HCT116 (cell line): ENCODE measurements at regions not wholly inside any gene's neighbourhood (a gene's known extent, or its start where the extent isn't known, plus 50 kb on each side); places are given as distances from the start of the nearest gene placed in this dataset.

Experiments
- ATAC-seq: fragments of 200-7000 bp; cut with Tn5 transposase; 2 replicates; pipeline ENCODE4 v1.9.1; 2020; ENCODE audit warnings: mild to moderate bottlenecking, moderate library complexity
- BruUV-seq: library from RNA; stranded (reverse); fragments of 400-500 nt; replicated peaks from 2 replicates; lab custom pipeline; 2021; lab: Mats Ljungman, UMichigan
- CTCF ChIA-PET: fragments of 300-600 bp; sonication (Branson Sonifier 250); formaldehyde crosslinking; loops from one replicate; lab custom pipeline; 2021; ENCODE audit warnings: antibody characterized with exemption; lab: Charles Lee
- POLR2A ChIA-PET: fragments of 300-600, 350-600 bp; sonication (Branson Sonifier 250); formaldehyde crosslinking; loops from one replicate; lab custom pipeline; 2021; ENCODE audit warnings: antibody characterized with exemption; lab: Charles Lee
- RAD21 ChIA-PET, 2 experiments: fragments of 300-600 bp; sonication (Branson Sonifier 250); formaldehyde crosslinking; loops; one replicate each; lab custom pipeline; 2023; ENCODE audit warnings: low total read pairs in 2 of 2; ENCODE audit not compliant: uncharacterized antibody in 2 of 2, unreplicated experiment in 2 of 2, low non-redundant PET in 1 of 2; lab: Charles Lee
- DNase-seq: peaks from one replicate; pipeline ENCODE4 v3.0.0-alpha.2; 2010; ENCODE audit warnings: low read depth, low spot score
- H2AFZ ChIP-seq: fragments of 200-600 bp; shearing (Covaris generic), sonication (generic); 2 replicates; pipeline ENCODE4 v1.6.1; 2017; ENCODE audit warnings: low read depth, mixed run types, mixed read lengths, antibody characterized with exemption, low read length; ENCODE audit not compliant: poor library complexity, severe bottlenecking
- H3K27ac ChIP-seq: 2 replicates; pipeline ENCODE4 v1.5.1; 2012; ENCODE audit warnings: low read depth, low read length
- H3K27me3 ChIP-seq: fragments of 200-600 bp; sonication (generic); 2 replicates; pipeline ENCODE4 v1.6.1; 2016; ENCODE audit warnings: mixed run types, low read length, mixed read lengths; ENCODE audit not compliant: insufficient read depth
- H3K36me3 ChIP-seq, 2 experiments: fragments of 200-500 bp in 1 of 2; fragments of 200-600 bp in 1 of 2; sonication (Bioruptor generic) in 1 of 2; sonication (generic) in 1 of 2; 2 replicates each; pipeline versions ENCODE4 v1.5.1 to v1.6.1; 2014 to 2016; ENCODE audit warnings: low read length in 2 of 2, inconsistent platforms in 1 of 2, mixed read lengths in 1 of 2, mixed run types in 1 of 2; ENCODE audit not compliant: insufficient read depth in 2 of 2, control insufficient read depth in 1 of 2
- H3K4me1 ChIP-seq, 2 experiments: fragments of 200-600 bp in 1 of 2; sonication (generic) in 1 of 2; 2 replicates each; pipeline versions ENCODE4 v1.5.1 to v1.6.1; 2012 to 2017; ENCODE audit warnings: low read length in 2 of 2, inconsistent platforms in 1 of 2, mild to moderate bottlenecking in 1 of 2, mixed read lengths in 1 of 2, mixed run types in 1 of 2, moderate library complexity in 1 of 2; ENCODE audit not compliant: insufficient read depth in 2 of 2, control insufficient read depth in 1 of 2
- H3K4me2 ChIP-seq: fragments of 200-600 bp; sonication (generic); 2 replicates; pipeline ENCODE4 v1.6.1; 2017; ENCODE audit warnings: mixed run types, low read length, mixed read lengths
- H3K4me3 ChIP-seq, 2 experiments: fragments of 200-600 bp in 1 of 2; sonication (generic) in 1 of 2; replicated peaks in 1 of 2; 2 replicates each; pipeline ENCODE4 v1.5.1; 2011 to 2016; ENCODE audit warnings: low read length in 2 of 2, control low read depth in 1 of 2, low read depth in 1 of 2, mild to moderate bottlenecking in 1 of 2, mixed read lengths in 1 of 2, mixed run types in 1 of 2
- H3K79me2 ChIP-seq: fragments of 200-600 bp; sonication (generic); 2 replicates; pipeline ENCODE4 v1.6.1; 2017; ENCODE audit warnings: mild to moderate bottlenecking, mixed run types, low read length, moderate library complexity, mixed read lengths; ENCODE audit not compliant: insufficient read depth
- H3K9ac ChIP-seq: fragments of 200-600 bp; sonication (generic); 2 replicates; pipeline ENCODE4 v1.6.1; 2016; ENCODE audit warnings: low read length, mixed read lengths
- H3K9me2 ChIP-seq: fragments of 200-600 bp; sonication (generic), shearing (Covaris generic); 2 replicates; pipeline ENCODE4 v1.6.1; 2017; ENCODE audit warnings: mixed run types, mild to moderate bottlenecking, moderate library complexity; ENCODE audit not compliant: insufficient read depth
- H3K9me3 ChIP-seq, 2 experiments: fragments of 200-500 bp in 1 of 2; fragments of 200-600 bp in 1 of 2; sonication (Bioruptor generic) in 1 of 2; sonication (generic) in 1 of 2; 2 replicates each; pipeline ENCODE4 v1.6.1; 2014 to 2017; ENCODE audit warnings: low read length in 2 of 2, mixed read lengths in 2 of 2, inconsistent platforms in 1 of 2, low read depth in 1 of 2, mild to moderate bottlenecking in 1 of 2, mixed run types in 1 of 2, moderate library complexity in 1 of 2; ENCODE audit not compliant: control insufficient read depth in 1 of 2, insufficient read depth in 1 of 2
- H4K20me1 ChIP-seq: fragments of 200-600 bp; sonication (generic), shearing (Covaris generic); 2 replicates; pipeline ENCODE4 v1.6.1; 2017; ENCODE audit warnings: mixed run types, mild to moderate bottlenecking, moderate library complexity; ENCODE audit not compliant: insufficient read depth
- ATF3 ChIP-seq: IDR thresholded peaks from 2 replicates; pipeline ENCODE4 v1.6.1; 2012
- CEBPB ChIP-seq: IDR thresholded peaks from 2 replicates; pipeline ENCODE4 v1.6.1; 2012; ENCODE audit warnings: low read depth
- CTCF ChIP-seq, 3 experiments: fragments of 200-600 bp in 1 of 3; sonication (generic) in 1 of 3; IDR thresholded peaks in 2 of 3; conservative IDR thresholded peaks in 1 of 3; 2 replicates each; pipeline ENCODE4 v1.5.1; 2012 to 2017; ENCODE audit warnings: low read depth in 2 of 3, low read length in 2 of 3, antibody characterized with exemption in 1 of 3, borderline replicate concordance in 1 of 3, control low read depth in 1 of 3, mild to moderate bottlenecking in 1 of 3, mixed read lengths in 1 of 3, mixed run types in 1 of 3, moderate library complexity in 1 of 3; ENCODE audit not compliant: insufficient read depth in 1 of 3
- EZH2phosphoT487 ChIP-seq: fragments of 200-600 bp; IDR thresholded peaks from 2 replicates; pipeline ENCODE4 v1.6.1; 2018; ENCODE audit warnings: antibody characterized with exemption, borderline replicate concordance
- JUND ChIP-seq: IDR thresholded peaks from 2 replicates; pipeline ENCODE4 v1.6.1; 2012
- REST ChIP-seq: IDR thresholded peaks from 2 replicates; pipeline ENCODE4 v1.6.1; 2012; ENCODE audit warnings: low read depth
- SP1 ChIP-seq: IDR thresholded peaks from 2 replicates; pipeline ENCODE4 v1.6.1; 2012; ENCODE audit warnings: low read depth
- ZFX ChIP-seq: fragments of 450-650 bp; IDR thresholded peaks from 2 replicates; pipeline ENCODE4 v1.6.1; 2017
- intact Hi-C: fragments of 100-400 bp; cut with micrococcal nuclease; formaldehyde crosslinking; loops from 2 replicates; pipeline ENCODE4 v1.10.0; 2022
- TF ChIP-seq, protein P1 (sequence below): IDR thresholded peaks from 2 replicates; pipeline ENCODE4 v1.6.1; 2012

DNA sequence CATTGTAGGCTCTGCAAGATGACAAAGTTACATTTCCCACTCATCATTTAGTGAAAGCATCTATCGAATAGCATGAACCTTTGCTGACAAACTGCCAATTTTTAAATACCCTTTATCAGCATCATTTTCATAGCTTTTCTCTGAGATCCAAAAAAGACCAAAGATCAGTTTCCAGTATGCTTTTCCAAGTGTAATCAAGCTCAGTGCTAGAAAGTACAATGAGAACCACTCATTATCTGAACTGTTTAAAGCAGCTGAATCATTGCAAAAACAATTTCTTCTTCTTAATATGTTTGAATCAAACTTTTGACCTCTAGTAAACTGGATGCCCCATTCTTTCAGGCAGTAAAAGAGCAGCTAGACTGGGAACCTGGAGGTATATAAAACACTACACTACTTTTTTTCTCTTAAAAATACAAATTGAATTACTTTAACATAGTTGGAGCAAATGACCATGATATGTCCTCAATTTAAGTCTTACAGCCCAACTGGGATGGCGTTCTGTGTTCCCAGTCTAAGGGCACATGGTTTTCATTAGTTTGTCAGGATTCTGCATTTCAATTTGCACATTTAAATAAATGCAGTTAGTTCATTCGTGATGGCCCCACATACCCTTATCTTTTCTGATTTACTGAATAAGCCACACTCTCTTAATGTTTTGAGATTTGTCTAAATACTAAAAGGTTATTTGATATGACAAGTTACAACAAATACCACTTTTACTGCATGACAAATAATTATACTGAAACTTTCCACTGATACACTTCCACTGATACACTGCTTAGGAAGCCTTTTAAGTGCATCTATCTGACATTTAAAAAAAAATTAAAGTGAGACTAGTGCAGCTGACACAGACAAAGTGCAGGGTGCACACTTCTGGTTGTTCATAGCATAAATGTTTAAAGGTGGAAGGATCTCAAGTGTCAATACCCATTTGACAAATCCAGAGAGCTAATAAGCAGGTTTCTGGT, 146.0 kb upstream of the FRMD4B start:
- intact Hi-C loops, result no loop called here
- no TSS peak for BruUV-seq
- ChIA-PET POLR2A (no interaction called here), CTCF (no interaction called here), RAD21 (no interaction called here)
- no peaks in the 10 kb centered on the region for H3K9me2 ChIP-seq
- H4K20me1 ChIP-seq, result no peaks in the 10 kb centered on the region
- peaks cover 13% of the 10 kb centered on the region for H3K27me3 ChIP-seq
- no peaks in the 10 kb centered on the region for H3K36me3 ChIP-seq
- TF ChIP-seq CTCF (IDR thresholded peaks at IDR 0.05 in 2 of 3, conservative IDR thresholded peaks at IDR 0.05 in 1 of 3; ENCODE audit: borderline replicate concordance in 1 of 3, insufficient read depth in 1 of 3, low read depth in 2 of 3, low read length in 2 of 3) (no peak), ZFX (no peak)
- TF ChIP-seq, protein P1, sequence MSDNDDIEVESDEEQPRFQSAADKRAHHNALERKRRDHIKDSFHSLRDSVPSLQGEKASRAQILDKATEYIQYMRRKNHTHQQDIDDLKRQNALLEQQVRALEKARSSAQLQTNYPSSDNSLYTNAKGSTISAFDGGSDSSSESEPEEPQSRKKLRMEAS, result no peak
- H3K9ac ChIP-seq, result no peak overlapping the region
- no peaks in the 10 kb centered on the region for H3K9me3 ChIP-seq
- ATAC-seq (no peak), DNase-seq (no peak)
- H2AFZ ChIP-seq, result no peak overlapping the region
- no peak overlapping the region for H3K27ac ChIP-seq
- H3K4me1 ChIP-seq, result no peaks in the 10 kb centered on the region
- H3K4me3 ChIP-seq, result no peak overlapping the region
- H3K79me2 ChIP-seq, result no peaks in the 10 kb centered on the region
- H3K4me2 ChIP-seq, result no peak overlapping the region

DNA sequence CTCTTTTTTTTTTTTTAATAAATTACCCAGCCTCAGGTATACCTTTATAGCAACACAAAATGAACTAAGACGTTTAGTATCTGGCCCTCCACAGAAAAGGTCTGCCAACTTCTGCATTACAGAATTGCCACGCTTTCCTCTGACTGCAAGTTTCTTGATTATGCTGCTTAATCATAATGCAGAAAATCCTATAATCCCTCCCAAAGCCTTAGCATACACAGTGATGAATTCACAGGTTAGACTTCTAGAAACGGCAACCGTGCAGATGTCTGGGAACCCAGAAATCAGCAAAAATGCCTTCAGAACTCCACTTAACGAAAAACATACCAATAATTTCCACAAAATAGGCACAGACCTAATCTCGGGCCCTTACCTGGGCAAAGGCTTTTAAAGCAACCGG, 144.7 kb upstream of the FRMD4B start:
- no peaks in the 10 kb centered on the region for H3K36me3 ChIP-seq
- ChIA-PET CTCF (no interaction called here), POLR2A (no interaction called here), RAD21 (no interaction called here)
- no peaks in the 10 kb centered on the region for H3K79me2 ChIP-seq
- H4K20me1 ChIP-seq, result no peaks in the 10 kb centered on the region
- H3K9me3 ChIP-seq, result no peaks in the 10 kb centered on the region
- H3K4me3 ChIP-seq, result no peak overlapping the region
- H3K9ac ChIP-seq, result no peak overlapping the region
- no peak overlapping the region for H2AFZ ChIP-seq
- H3K4me2 ChIP-seq, result no peak overlapping the region
- H3K9me2 ChIP-seq, result no peaks in the 10 kb centered on the region
- ATAC-seq (no peak), DNase-seq (no peak)
- no peak overlapping the region for H3K27ac ChIP-seq
- H3K27me3 ChIP-seq, result peaks cover 14% of the 10 kb centered on the region
- H3K4me1 ChIP-seq, result no peaks in the 10 kb centered on the region
- BruUV-seq, result no TSS peak
- intact Hi-C loops, result no loop called here
- no peak for TF ChIP-seq JUND
- no peak for TF ChIP-seq SP1
- no peak for TF ChIP-seq ATF3
- TF ChIP-seq CEBPB, result no peak
- TF ChIP-seq, protein P1, result no peak
- TF ChIP-seq EZH2phosphoT487, result no peak
- TF ChIP-seq REST, result no peak
